ENCODE measurements at regions not wholly inside any gene's neighbourhood (a gene's known extent, or its start where the extent isn't known, plus 50 kb on each side); places are given as distances from the start of the nearest gene placed in this dataset.

DNA sequence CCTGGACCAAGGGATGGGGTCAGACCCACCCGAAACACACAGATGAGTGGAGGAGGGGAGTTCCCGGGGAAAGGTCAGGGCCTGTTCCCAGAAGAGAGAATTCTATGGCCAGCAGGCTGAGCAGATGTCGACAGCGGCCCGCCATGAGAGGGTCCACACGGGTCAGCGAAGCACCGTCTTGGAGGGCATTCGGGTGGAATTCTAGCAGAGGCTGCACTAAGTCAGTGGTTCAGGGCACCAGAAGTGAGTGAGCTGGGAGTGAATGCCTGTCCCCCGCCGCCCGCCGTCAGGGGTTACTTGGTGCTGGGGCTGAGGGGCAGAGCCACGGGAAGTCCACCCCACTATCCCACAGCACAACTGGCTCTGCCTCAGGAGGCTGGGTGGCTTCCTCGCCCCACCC, 96.2 kb upstream of the VSTM2B start:
- DNase-seq (ENCODE audit: low read depth): no peak

DNA sequence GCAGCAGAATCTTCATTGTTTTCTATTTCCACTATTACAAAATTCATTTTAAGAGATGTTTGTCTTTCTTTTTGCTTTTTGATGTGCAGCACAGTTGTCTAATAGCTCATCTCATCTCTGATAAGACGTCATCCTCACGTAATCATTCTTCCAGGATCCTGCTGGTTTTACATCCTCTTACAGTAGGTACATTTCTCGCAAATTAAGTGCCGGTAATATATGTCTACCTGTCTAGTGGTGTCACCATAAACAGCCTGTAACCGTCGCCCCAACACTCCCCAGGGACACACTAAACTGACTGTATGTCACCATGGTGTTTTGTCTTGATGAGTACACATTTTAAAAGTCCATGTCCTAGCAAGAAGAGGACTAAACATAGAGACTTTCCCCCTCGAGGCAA, 94.5 kb upstream of the VSTM2B start:
- no peak for DNase-seq (ENCODE audit: low read depth)

DNA sequence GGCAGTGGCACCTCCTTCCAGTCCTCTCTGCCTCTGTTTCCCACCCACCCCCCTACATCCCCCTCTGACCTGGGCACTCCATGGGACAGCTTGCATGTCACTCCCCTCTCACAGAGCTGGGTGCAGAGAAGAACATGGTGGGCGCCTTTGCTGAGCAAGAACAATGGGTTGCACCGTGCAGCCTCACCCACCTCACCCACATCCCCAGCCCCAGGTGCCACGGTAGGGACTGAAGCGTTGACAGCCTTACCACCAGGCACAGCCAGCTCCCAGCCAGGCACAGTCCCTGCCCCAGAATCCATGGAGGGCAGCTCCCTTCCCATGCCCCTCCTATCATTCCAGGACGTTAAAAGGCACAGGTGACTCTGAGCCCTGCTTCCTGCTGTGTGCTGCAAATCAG, 93.1 kb upstream of the VSTM2B start:
- DNase-seq (ENCODE audit: low read depth): no peak

DNA sequence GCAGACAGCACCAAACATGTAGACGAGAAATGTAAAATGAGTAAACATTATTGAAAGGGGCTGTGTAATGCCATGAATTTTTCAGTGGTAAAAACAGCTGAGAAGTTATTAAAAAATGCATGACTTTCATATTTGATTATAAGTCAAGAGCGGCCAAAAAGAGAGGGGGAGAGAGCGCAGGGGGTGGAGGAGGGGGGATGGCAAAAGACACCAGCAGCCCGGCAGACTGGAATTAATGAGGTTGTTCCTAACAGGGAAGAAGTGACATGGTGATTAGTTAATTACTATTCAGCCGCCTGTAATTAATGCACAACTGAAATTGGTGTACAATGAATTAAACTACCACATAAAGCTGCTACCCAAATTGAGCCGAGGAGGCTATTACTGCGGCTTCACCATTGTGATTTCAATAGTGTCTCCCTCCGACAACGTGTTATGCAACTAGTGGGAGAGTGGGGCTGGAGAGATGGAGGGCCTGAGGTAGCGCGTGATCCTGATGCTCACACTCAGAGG, 89.1 kb upstream of the VSTM2B start:
- DNase-seq (ENCODE audit: low read depth): no peak

DNA sequence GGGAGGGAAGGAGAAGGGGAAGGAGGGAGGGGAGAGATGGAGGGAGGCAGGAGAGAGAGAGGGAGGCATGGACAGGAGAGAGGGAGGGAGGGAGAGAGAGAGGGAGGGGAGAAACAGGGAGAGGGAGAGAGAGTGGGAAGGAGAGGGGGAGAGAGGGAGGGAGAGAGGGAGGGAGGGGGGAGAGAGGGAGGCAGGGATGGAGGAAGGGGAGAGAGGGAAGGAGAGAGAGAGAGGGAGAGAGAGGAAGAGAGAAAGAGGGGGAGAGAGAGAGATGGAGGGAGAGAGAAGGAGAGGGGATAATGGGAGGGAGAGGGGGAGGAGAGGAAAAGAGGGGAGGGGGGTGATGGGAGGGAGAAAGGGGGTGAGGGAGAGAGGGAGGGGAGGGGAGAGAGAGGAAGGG, 86.8 kb upstream of the VSTM2B start:
- DNase-seq (ENCODE audit: low read depth): no peak

DNA sequence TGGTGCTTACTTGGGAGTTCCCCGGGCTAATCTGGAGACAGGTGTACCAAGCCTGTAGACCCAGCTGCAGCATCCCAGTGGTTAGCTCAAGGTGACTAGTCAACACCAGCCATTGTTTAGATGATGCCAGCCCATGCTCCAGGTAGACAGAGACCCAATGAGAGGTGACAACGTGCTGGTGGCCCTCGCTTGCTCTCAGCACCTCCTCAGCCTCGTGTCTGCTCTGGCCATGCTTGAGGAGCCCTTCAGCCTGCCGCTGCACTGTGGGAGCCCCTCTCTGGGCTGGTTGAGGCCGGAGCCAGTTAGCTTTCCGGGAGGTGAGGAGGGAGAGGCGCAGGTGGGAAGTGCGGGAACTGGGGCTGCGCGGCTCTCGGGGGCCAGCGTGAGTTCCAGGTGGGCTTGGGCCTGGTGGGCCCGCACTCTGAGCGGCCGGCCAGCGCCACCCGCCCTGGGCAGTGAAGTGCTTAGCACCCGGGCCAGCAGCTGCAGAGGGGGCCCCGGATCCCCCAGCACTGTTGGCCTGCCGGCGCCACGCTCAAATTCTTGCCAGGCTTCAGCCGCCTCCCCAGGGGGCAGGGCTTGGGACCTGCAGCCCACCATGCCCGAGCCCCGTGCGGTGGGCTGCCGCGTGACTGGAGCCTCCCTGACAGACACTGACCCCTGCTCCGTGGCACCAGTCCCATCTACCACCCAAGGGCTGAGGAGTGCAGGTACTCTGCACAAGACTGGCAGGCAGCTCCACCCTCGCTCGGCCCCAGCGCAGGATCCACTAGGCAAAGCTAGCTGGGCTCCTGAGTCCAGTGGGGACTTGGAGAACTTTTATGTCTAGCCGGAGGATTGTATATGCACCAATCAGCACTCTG, 85.9 kb upstream of the VSTM2B start:
- no peak for DNase-seq (ENCODE audit: low read depth)

DNA sequence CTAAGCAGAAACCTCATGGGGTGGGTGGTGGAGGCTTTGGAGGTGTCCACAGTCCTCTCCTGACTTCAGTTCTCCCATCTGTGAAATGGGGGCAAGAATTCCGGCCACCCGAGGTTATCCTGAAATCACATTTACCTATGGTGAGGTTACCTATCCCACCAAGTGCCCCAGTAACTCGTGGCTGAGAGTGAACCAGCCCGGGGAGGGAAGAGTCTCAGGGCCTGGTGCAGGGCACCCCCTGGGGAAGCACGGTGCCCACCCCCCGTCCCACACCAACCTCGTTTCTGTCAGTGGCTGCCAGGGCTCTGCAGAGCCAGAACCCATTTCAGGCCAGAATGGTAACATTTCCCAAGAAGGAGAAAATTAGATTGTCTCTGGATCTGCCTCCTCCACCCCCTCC, 83.7 kb upstream of the VSTM2B start:
- no peak for DNase-seq (ENCODE audit: low read depth)

DNA sequence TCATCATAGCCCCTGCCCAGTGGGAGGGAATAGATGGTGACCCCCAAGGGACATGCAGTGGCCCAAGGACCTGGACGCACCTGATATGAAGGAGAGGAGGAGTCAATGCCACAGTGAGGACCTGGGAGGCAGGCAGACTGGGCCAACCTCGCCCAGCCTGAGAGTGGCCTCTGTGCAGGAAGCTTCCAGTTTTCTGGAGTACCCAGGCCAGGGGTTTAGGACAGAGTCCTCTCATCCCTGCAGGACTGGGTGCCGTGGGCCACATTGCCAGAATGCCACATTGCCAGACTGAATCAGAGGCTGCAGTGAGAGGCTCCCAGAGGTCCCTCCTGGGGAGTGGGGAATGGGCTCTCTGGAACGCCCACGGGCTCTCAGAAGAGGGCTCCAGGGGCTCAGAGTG, 82.9 kb upstream of the VSTM2B start:
- DNase-seq (ENCODE audit: low read depth): no peak

DNA sequence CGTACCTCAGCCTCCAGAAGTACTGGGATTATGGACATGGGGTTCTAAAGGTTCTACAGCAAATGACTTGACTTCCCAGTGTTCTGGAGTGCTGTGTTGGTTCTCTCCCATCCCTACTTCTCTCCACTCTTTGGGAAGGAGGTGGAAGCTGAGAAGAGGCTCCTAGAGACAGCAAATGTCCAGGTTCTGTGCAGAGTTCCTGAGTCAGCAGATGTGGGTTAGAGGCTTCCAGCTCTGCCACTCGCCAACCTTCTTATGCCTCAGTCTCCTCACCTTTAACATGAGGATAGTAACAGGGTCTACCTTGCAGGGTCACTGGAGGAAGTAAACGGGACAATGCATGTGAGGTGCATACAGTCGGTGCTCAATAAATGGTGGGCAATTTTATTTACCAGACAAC, 80.5 kb upstream of the VSTM2B start:
- DNase-seq (ENCODE audit: low read depth): no peak

DNA sequence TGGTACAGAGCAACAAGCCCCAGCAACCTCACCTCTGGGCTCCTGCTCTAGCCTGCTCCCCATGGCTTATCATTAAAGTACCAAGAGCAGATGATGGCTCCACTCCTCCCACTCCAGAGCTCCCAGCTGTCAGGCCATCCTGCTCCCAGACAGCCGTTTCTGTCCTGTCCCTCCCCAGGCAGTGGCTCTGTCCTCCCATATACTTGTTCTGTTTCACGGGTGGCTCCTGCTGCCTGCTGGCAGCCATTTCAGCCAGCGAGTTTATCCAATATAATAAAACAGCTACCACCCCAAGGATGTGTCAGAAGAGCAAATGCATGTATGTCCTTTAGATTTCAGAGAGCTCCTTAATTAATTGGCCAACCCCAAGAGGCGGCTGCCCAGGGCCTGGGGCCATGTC, 79.4 kb upstream of the VSTM2B start:
- DNase-seq (ENCODE audit: low read depth): no peak

DNA sequence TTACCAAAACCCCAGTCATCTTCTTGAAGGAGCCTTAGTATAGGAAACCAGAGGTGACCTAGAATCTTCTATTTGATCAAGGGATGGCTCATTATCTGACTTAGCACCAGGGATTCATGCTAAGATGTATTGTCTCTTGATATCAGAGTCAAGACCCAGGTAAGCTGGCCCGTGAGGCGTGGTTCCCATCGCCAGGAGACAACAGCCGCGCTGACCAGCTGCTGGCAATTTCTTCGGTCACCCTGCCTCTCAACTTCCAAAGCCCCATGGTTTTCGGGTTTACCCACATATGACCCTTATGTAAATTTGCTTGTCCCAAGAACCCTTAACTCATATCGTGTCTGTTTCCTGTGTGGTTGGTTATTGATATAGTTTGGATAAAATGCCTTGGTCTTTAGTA, 77.7 kb upstream of the VSTM2B start:
- DNase-seq (ENCODE audit: low read depth): no peak

DNA sequence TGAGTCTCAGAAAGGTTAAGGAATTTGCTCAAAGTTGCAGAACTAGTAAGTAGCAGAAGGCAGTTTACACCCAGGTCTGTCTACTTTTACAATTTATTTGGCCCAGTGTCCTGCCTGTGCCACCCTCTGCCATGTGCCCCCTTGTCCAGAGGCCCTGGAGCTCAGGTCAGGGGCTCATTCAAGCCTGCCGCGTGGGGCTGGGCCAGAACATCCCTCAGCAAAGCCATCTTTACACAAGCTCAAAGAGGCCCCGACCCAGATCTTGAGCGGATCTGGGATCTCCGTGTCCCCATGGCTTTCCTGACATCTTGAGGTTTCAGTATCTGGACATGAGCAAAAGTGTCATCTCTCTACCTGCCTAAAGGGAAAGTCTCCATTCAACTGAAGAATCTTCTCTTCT, 76.4 kb upstream of the VSTM2B start:
- no peak for DNase-seq (ENCODE audit: low read depth)

DNA sequence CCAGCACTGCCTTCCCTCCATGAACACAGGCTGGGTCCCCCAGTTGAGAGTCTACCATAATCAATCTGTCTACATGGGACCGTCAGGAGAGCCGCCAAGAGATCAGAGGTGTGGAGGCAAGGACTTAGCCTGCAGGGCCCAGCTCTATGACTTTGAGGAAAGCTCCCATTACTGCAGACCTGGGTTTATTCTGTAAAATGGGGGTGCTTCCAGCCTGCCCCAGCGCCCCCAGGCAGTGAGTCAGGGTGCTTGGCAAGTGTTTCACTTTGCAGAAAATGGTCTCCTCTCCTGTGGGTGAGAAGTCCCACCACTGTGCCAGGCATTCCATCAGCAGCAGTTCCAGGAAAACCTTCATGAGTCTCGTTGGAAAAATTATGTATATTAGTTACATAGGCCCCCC, 75.5 kb upstream of the VSTM2B start:
- DNase-seq (ENCODE audit: low read depth): no peak

DNA sequence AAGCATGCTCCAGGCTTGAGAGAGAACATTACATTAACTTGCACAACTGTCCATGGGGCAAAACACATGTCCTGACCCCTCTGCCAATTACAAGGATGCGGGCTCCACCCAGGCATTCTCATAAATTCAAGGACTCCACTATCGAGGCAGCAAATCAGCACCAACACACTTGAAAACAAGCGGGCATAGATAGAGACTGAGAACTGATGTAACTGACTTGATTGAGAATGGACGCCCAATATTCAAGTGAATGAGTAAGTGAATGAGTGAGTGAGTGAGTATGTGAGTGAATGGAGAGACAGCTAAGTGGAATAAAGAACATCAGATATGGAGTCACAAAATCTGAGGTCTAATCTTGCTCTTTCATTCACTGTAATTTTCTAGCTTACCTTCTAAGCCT, 75.0 kb upstream of the VSTM2B start:
- no peak for DNase-seq (ENCODE audit: low read depth)

DNA sequence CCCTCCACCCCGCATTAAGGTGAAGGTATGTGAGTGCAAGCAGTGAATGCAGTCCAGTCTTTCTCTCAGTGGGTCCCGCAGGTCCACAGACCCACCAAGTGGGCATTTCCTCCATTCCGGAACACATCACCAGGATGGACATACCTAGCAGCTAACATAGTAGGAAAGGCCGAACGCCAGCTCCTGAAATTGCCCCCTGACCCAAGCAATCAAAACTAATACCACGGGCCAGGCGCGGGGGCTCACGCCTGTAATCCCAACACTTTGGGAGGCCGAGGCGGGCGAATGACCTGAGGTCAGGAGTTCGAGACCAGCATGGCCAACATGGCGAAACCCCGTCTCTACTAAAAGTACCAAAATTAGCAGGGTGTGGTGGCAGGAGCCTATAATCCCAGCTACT, 71.7 kb upstream of the VSTM2B start:
- no peak for DNase-seq (ENCODE audit: low read depth)

DNA sequence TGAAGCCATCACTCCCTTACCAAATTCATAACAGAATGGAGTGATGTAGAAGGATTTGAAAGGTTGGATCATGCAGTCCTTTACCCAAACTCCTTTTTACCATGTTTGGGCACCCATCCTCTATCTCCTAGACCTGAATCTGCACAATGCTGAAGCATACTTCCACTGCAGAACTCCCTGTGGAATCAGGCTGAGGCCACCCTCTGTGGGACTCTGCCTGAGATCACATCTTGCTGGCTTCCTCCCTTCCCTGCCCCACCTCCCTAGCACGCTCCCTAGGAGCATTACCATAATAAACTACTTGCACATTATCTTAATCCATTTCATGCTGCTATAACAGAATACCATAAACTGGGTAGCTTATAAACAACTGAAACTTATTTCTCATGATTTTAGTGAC, 68.4 kb upstream of the VSTM2B start:
- DNase-seq (ENCODE audit: low read depth): no peak

DNA sequence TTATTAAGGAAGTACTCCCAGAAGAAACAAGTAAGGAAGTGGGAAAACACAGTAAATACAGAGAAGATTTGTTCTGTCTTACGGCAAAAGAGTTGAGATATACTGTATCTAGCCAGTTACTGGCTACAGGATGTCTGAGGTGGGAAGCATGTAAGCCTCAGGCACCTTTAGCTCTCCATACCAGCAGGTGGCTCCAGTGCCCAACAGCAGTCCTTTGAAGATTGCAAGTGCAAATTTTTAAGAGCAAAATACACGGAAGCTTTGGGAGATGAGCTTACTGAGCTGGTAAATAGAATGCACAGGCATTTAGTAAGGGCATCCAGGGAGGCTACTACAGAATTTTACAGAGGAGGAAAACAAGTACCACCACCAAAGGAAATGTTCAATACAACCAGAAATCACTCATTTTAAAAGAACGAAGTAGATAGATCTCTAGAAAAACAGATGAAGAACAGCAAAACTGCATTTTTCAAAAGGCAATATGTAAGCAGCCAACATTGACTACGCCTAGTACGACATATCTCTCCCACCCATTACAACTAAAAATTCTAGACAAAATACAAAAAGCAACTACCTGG, 57.9 kb upstream of the VSTM2B start:
- DNase-seq (ENCODE audit: low read depth): no peak

DNA sequence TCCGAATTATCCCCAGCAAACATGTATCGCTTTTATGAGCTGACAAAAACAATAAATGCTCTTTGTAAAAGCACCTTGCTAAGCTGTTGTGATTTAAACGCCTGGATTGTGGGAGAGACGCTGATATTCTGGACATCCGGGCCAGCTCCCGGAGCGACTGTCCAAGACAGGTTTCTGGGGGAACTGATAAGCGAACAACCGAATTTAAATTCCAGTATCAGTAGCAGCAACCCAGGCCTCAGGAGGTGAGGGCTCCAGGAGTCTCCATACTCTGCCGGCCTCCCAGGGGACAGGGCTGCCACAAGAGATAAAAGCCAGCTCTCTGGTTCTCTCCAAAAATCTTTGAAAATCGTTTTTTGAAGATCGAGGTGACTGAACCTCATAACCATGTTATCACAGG, 50.3 kb upstream of the VSTM2B start:
- no peak for DNase-seq (ENCODE audit: low read depth)
